Lower lobe of right lung (tissue), 2 donors: ENCODE measurements at regions not wholly inside any gene's neighbourhood (a gene's known extent, or its start where the extent isn't known, plus 50 kb on each side); places are given as distances from the start of the nearest gene placed in this dataset.

Experiments used
- ATAC-seq, 2 donors: fragments of 200-7000 bp; cut with Tn5 transposase; one replicate each; pipeline ENCODE4 v1.9.1; 2020 to 2022; ENCODE audit warnings: mild to moderate bottlenecking in 2 of 2, moderate library complexity in 2 of 2
- DNase-seq: peaks from one replicate; pipeline ENCODE4 v3.0.0-alpha.2; 2020
- H3K27ac ChIP-seq: fragments of 200-600 bp; one replicate; pipeline ENCODE4 v1.8.0; 2022
- H3K27me3 ChIP-seq: fragments of 200-600 bp; one replicate; pipeline ENCODE4 v1.8.0; 2022; ENCODE audit warnings: low read depth
- H3K36me3 ChIP-seq: fragments of 200-600 bp; one replicate; pipeline ENCODE4 v1.8.0; 2022; ENCODE audit warnings: mild to moderate bottlenecking
- H3K4me1 ChIP-seq: fragments of 200-600 bp; one replicate; pipeline ENCODE4 v1.8.0; 2022
- H3K4me3 ChIP-seq: fragments of 200-600 bp; one replicate; pipeline ENCODE4 v1.8.0; 2022; ENCODE audit warnings: mild to moderate bottlenecking
- H3K9me3 ChIP-seq: fragments of 200-600 bp; one replicate; pipeline ENCODE4 v1.8.0; 2022
- CTCF ChIP-seq: fragments of 200-600 bp; IDR thresholded peaks from one replicate; pipeline ENCODE4 v1.8.0; 2022; ENCODE audit warnings: antibody characterized with exemption, mild to moderate bottlenecking
- intact Hi-C: fragments of 100-400 bp; cut with DNase I; formaldehyde crosslinking; loops from one replicate; pipeline ENCODE4 v1.11.0; 2022
- donor health status: DM: no; HTN: yes; CAD: no; lungs with severe emphysema.

DNA sequence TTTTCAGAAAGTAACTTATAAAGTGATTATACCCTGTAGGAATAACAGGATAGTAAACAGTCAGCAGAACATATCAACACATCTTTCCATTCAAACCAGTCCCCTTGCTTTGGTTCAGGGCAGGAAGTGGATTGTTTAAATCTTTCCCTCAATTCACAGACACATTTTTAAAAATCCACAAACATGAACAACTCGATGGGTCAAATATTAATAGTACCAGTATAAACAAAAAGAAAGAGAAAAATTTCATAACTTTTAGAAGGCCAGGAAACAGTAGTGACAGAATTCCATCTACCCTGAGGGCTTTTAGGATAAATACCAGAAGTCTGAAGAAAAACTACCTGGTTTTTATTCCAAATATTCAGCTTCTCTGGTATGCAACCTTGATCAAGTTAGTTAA is 1072.8 kb upstream of the PABPC4L start:
- no peaks in the 10 kb centered on the region for H3K9me3 ChIP-seq
- H3K27ac ChIP-seq = no peak overlapping the region
- DNase-seq (no peak), ATAC-seq (no peak)
- no peak overlapping the region for H3K4me3 ChIP-seq
- H3K4me1 ChIP-seq = no peaks in the 10 kb centered on the region
- H3K27me3 ChIP-seq = no peaks in the 10 kb centered on the region
- H3K36me3 ChIP-seq = no peaks in the 10 kb centered on the region
- TF ChIP-seq CTCF = no peak
- intact Hi-C loops = no loop called here

GRCh38 chr4:135269125-135269890 is 1067.7 kb upstream of the PABPC4L start:
- intact Hi-C loops = no loop called here
- TF ChIP-seq CTCF = no peak
- no peak overlapping the region for H3K27ac ChIP-seq
- DNase-seq = no peak
- H3K4me1 ChIP-seq = no peaks in the 10 kb centered on the region
- H3K4me3 ChIP-seq = no peak overlapping the region
- ATAC-seq = no peak
- H3K36me3 ChIP-seq = no peaks in the 10 kb centered on the region
- no peaks in the 10 kb centered on the region for H3K27me3 ChIP-seq
- no peaks in the 10 kb centered on the region for H3K9me3 ChIP-seq

GRCh38 chr4:135268369-135268768 is 1066.8 kb upstream of the PABPC4L start:
- Histone ChIP-seq H3K9me3 (no peaks in the 10 kb centered on the region), H3K27ac (no peak overlapping the region), H3K36me3 (no peaks in the 10 kb centered on the region), H3K4me3 (no peak overlapping the region), H3K27me3 (no peaks in the 10 kb centered on the region), H3K4me1 (no peaks in the 10 kb centered on the region)
- ATAC-seq (no peak), DNase-seq (no peak)
- TF ChIP-seq CTCF = no peak
- intact Hi-C loops = no loop called here

DNA sequence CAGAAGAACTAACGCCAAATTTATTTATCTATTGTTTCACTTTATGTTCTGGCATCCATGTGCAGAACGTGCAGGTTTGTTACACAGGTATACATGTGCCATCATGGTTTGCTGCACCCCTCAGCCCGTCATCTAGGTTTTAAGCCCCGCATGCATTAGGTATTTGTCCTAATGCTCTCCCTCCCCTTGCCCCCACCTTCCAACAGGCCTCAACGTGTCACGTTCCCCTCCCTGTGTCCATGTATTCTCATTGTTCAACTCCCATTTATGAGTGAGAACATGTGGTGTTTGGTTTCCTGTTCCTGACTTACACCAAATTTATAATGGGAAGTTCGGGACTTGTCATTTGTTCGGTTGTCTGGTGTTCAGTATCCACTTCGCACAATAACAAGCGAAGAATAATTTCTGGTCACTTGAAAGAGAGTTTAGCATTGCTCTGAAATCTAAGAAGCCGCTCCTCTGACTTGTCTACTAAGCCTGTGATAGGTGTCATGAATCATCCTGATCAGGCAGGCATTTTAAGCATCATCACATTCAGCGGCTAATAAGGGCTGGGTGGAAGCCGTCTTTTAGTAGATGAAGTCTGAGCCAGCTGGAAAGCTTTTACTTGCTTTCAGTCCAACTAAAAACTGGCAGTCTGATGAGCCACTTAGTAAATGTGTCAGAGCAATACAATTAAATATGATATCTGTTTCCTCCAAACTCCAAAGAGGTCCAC is 1065.7 kb upstream of the PABPC4L start:
- no peaks in the 10 kb centered on the region for H3K4me1 ChIP-seq
- H3K27me3 ChIP-seq = no peaks in the 10 kb centered on the region
- H3K36me3 ChIP-seq = no peaks in the 10 kb centered on the region
- no peaks in the 10 kb centered on the region for H3K9me3 ChIP-seq
- DNase-seq = no peak
- intact Hi-C loops = no loop called here
- TF ChIP-seq CTCF = no peak
- no peak overlapping the region for H3K27ac ChIP-seq
- no peak for ATAC-seq
- H3K4me3 ChIP-seq = no peak overlapping the region

- no peaks in the 10 kb centered on the region for H3K9me3 ChIP-seq
- no peak overlapping the region for H3K4me3 ChIP-seq
- H3K27me3 ChIP-seq = no peaks in the 10 kb centered on the region
- H3K4me1 ChIP-seq = no peaks in the 10 kb centered on the region
- H3K36me3 ChIP-seq = no peaks in the 10 kb centered on the region
- TF ChIP-seq CTCF = no peak
- ATAC-seq (no peak), DNase-seq (no peak)
- no peak overlapping the region for H3K27ac ChIP-seq
- intact Hi-C loops = no loop called here
These were observed 1054.5 kb upstream of the PABPC4L start for GRCh38 chr4:135256111-135256510.
